Stimulated activated CD4-positive, alpha-beta T cell treated with anti-CD3 and anti-CD28 coated beads, Interleukin-4, amount 100 ng/mL, for 24 hours (primary cell): ENCODE measurements at regions not wholly inside any gene's neighbourhood (a gene's known extent, or its start where the extent isn't known, plus 50 kb on each side); places are given as distances from the start of the nearest gene placed in this dataset.
"Not testable (repeated sequence)": the region's sequence is repeated elsewhere in the genome, so short reads cannot be mapped to it uniquely, and the experiment has no call there.

Source experiments
- DNase-seq: peaks from one replicate; pipeline ENCODE4 v3.0.0-alpha.2; 2020

DNA sequence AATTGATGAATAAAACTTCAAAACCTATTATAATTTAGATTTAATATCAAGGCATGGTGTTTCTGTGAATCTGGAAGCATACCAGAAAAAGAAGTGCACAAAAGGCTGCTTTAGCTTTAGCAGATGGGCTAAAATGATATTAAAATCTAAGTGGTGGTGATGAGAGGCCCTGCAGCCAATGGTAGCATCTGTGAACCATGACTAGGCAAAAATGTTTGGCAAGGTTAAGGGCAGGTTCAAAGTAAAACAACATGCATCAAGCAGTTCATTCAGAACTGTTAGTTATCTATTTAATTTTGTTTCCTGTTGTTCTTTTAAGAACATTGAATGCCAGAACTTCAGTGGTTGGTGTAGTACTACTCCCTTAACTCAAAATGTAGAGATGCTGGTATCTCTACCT lies 1736.9 kb upstream of the CELF4 start:
- DNase-seq, result no peak

DNA sequence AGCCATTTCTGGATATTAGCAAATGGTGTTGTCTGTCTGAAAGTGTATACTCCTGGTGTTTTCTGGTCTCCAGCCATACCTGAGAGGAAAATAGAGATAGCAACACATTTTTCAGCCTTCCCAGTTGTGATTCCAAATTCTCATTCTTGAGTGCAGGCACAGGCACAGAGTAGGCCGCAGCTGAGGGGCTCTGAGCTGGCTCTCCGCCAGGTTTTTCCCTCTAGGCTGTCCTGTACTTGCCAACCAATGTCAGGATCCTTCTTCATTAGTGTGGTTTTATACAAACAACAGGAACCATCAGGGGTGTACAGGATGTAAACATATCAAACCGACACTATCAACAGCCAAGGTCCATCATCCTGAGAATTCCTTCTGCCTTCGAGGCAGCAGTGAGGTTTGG lies 1733.6 kb upstream of the CELF4 start:
- no peak for DNase-seq

GRCh38 chr18:39297225-39297624 lies 1731.6 kb upstream of the CELF4 start:
- DNase-seq, result no peak

DNA sequence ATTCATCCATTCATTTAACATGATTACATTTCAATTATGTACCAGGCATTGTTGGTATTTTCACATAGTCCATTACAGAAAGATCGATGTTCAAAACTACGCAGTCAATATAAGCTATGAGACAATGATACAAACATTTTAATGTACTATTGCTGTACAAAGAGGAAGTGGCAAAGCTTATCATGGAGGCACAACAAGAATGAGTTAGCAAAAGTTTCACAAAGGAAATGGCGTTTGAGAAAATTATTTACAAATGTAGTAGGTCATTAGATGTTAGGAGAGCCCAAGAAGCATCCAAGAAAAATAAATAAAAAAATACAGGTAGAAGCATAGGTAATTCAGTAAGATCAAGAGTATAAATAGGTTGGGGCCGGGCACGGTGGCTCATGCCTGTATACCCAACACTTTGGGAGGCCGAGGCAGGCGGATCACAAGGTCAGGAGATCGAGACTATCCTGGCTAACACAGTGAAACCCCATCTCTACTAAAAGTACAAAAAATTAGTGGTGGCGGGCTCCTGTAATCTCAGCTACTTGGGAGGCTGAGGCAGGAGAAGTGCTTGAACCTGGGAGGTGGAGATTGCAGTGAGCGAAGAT lies 1730.8 kb upstream of the CELF4 start:
- DNase-seq, result no peak

GRCh38 chr18:39276764-39277163 lies 1711.2 kb upstream of the CELF4 start:
- no peak for DNase-seq

DNA sequence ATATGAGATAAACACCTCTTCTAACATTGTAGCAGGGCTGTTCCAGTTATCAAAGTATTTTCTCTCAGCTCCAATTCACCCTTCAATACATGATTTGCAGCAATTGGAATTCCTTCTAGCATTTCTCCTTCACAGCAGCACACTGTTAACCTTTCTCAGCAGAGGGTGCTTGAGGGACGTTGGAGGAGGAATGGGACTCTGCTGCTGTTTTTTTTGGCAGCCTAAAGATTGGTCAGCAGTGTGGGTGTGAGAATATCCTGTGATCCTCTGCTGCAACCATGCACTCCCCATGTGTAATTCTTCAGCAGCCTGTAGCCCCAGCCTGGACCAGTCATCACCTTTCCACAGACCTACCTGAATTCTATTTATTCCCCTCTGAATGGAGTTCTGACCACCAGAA lies 1708.9 kb upstream of the CELF4 start:
- no peak for DNase-seq

DNA sequence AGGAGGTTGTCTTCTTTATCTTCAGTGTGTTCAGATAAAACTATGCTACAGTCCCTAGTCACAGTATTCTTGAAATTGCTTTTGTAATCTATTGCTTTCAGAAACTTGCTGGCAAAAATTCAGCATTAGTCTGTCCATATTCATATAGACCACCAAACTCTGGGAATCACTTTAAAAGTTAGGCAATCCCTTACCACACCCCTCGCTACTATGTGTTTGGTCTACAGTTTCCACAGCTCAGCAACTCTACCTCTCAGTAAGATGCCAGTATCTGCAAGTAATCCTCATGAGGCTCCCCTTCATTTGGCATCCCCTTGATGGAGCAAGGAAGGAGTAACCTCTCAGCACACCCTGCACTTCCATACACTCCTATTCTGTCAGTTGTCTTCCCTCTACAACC lies 1706.6 kb upstream of the CELF4 start:
- DNase-seq, result no peak

DNA sequence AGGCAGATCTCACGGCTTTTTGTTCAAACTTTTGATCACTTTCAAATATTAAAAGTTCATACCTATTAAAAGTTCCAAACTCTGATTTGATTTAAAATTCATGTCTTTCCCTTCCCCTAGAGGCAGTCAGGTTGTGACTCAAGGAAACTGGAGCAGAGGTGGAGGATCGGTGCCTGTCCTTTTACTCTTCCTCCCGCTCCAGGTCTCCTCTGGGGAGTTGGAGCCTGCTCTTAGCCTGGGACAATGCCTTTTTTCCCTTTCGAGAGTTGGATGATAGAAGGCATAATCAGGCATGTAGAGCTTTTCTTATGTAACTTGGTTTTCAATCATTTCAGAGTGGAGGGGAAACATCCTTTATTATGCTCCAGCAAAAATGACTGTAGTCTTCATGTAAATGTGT lies 1706.1 kb upstream of the CELF4 start:
- DNase-seq, result no peak

DNA sequence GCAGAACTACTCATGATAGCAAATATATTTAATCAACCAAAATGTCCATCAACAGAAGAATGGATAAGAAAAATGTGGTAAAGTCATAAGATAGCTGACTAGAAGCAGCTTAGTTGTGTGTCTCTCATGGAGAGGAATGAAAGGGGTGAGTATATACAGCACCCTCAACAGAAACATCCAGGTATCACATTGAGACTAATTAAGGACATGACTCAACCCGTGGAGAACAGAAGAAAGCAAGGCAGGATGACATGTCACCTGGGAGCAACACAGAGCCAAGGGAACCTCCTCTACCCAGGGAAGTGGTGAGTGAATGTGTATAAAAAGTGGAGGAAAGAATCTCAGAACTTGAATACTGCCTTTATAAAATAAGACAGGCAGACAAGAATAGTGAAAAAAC lies 1695.0 kb upstream of the CELF4 start:
- DNase-seq, result no peak

DNA sequence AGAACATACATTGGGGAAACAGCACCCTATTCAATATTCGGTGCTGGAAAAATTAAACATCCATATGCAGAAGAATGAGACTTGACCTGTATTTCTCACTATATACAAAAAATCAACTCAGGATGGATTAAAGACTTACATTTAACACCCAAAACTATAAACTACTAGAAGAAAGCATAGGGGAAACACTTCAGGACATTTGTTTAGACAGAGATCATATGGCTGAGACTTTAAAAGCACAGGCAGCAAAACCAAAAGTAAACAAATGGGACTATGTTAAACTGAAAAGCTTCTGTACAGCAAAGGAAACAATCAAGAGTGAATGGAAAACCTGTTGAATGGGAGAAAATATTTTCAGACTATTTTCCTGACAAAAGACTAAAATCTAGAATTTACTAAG lies 1694.1 kb upstream of the CELF4 start:
- DNase-seq, result no peak

GRCh38 chr18:39244242-39244641 lies 1678.6 kb upstream of the CELF4 start:
- no peak for DNase-seq

- no peak for DNase-seq
These were observed 1675.9 kb upstream of the CELF4 start for GRCh38 chr18:39241534-39241933.

GRCh38 chr18:39238981-39239660 lies 1673.5 kb upstream of the CELF4 start:
- DNase-seq, result no peak

DNA sequence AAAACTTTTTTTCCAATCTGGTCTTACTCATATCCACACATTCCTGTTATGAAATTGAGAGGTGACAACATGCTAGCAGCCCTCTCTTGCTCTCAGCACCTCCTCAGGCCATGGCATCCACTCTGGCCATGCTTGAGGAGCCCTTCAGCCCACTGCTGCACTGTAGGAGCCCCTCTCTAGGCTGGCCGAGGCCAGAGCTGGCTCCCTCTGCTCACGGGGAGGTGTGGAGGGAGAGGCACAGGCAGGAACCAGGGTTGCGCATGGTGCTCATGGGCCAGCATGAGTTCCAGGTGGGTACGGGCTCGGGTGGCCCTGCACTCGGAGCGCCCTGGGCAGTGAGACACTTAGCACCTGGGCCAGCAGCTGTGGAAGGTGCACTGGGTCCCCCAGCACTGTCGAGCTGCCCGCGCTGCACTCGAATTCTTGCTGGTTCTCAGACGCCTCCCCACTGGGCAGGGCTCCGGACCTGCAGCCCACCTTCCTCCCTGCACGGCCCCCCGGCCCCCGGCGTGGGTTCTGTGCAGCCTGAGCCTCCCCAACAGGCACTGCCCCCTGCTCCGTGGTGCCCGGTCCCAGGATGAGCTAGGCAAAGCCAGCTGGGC lies 1669.6 kb upstream of the CELF4 start:
- no peak for DNase-seq

DNA sequence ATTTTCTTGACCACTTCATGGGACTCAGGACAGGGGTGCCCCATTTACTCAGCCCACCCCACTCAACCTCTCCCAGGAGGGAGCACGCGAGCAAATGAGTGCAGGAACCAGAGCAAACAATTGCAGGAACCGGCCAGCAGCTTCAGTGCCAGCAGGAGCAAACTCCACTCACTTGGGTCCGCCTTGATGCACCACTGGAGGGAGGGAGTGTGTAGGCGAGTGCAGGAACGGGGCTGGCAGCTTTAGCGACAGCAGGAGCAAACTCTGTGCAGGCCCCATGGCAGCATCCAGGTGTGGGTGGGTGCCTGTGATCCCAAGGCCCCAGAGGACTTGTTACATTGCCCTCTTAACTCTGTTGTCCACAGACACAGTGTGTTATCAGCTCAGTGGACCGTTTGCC lies 1667.3 kb upstream of the CELF4 start:
- DNase-seq, result no peak

DNA sequence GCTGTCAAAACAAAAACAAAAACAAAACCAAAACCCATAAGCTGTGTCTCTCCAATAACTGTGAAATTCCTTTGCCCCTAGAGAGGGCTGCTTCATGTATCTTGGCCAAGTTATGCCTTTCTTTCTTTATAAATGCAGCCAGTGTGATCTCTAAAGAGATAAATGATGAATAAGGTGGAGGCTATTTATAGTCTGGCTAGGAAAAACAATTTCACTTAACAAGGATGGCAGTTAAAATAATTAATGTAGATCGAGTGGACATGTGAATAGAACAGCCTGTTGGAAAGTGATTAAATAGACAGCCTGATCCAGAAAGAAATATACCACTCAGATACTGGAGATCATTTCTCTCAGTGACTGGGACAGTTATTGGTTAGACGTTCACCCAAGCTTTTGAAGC lies 1666.9 kb upstream of the CELF4 start:
- no peak for DNase-seq

GRCh38 chr18:39230086-39230803 lies 1664.6 kb upstream of the CELF4 start:
- DNase-seq, result no peak

GRCh38 chr18:39227769-39228168 lies 1662.2 kb upstream of the CELF4 start:
- not testable (repeated sequence) for DNase-seq

GRCh38 chr18:39225373-39225772 lies 1659.8 kb upstream of the CELF4 start:
- DNase-seq, result no peak

DNA sequence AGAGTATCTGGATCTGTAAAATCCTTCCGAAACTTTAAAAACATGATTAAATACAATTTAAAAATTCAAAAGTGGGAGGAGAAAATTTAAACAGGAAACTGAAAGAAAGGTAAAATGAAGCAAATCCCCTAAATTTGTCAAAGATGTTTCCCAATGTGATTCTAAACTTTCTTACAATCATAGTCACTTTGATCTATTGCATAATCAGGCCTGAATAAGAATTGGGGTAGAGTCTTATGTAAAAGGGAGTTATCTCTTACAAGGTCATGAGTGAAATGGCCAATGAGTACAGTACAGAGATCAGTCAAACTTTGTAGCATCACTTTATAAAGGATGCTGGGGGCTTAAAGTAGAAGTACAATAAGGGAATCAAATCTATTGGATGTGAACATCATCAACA lies 1657.7 kb upstream of the CELF4 start:
- DNase-seq, result no peak

GRCh38 chr18:39215920-39216319 lies 1650.3 kb upstream of the CELF4 start:
- DNase-seq, result no peak

- no peak for DNase-seq
These were observed 1645.9 kb upstream of the CELF4 start for GRCh38 chr18:39211461-39211860.

DNA sequence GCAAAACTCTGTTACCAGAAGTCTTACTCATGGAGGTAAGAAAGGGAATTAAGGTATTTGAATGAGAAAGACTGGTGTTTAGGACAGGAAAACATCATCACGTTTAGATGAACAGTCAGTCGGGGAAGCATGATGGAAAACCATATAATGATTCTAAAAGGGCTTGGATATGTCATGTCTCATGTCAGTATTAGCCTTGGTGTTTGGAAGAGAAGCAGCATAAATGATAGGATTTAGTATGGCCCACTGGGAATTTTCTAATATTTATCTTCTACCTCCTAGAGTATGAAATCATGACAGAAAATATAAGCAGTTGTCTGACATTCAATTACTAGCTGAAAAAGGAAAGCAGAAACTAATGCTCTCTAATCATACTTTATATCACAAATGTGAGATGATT lies 1643.6 kb upstream of the CELF4 start:
- no peak for DNase-seq

- no peak for DNase-seq
These were observed 1643.1 kb upstream of the CELF4 start for GRCh38 chr18:39208729-39209128.
